ENCODE measurements at regions not wholly inside any gene's neighbourhood (a gene's known extent, or its start where the extent isn't known, plus 50 kb on each side); places are given as distances from the start of the nearest gene placed in this dataset.

DNA sequence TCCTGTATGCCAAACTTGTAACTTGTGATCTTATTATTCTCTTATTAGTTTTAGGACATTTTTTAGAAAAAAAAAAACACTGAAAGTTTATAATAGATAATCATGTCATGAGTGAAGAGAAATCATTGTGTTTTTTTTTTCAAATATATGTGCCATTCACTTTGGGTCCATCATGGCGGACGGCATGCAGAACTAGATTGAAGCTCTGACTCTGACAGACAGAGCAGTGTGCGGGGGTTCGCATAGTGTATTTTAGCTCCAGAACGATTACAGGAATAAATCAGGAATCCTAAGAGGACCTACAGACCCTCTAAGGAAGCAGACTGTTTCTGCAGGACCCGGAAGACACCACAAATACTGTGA, 484.4 kb upstream of the REG3G start:
- no peak for ATAC-seq (replicated peaks)
- peaks cover 6 to 12% of the 10 kb centered on the region in 2 donors for H3K9me3 Mint-ChIP-seq

DNA sequence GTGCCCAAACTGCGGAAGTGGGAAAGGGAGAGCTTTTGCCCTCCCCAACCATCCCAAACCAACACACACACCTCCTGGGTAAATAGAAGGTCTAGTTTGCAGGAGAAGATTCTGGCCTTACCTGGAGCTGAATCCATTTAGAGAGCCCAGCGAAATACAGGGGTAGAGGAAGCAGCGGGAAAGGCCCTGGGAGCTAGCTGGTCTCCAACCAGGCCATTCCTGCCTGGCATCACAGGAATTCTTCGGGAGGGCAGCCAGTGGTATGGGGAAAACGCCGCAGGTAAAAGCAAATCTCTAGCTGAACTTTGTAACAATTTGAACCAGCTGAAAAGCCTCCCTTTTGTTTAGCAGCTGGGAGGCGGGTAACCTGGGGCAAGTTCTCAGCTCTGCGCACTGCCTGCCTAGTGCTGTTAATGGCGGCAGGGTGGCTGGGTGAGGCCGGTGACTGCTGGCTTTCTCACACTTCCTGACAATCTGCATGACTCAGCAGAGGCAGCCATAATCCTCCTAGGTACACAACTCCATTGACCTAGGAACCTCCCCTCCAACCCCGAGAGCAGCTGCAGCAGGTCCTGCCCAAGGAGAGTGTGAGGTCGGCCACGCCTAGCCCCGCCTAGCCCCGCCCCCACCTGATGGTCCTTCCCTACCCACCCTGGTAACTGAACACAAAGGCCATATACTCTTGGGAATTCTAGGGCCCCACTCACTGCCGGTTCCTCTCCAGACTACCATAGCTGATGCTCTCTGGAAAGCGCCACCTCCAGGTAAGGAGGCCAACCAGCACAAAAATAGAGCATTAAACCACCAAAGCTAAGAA, 483.8 kb upstream of the REG3G start:
- no peak overlapping the region for H3K4me3 Mint-ChIP-seq
- ATAC-seq (replicated peaks) (no peak), DNase-seq (no peak)
- no peak overlapping the region for H3K27ac Mint-ChIP-seq
- H3K4me1 Mint-ChIP-seq, result no peaks in the 10 kb centered on the region
- peaks cover 6 to 13% of the 10 kb centered on the region in 2 donors for H3K9me3 Mint-ChIP-seq
- H3K36me3 Mint-ChIP-seq, result no peaks in the 10 kb centered on the region
- H3K27me3 Mint-ChIP-seq, result no peaks in the 10 kb centered on the region

More for the DNA sequence above, 484.4 kb upstream of the REG3G start:
- H3K27me3 Mint-ChIP-seq, result no peaks in the 10 kb centered on the region
- no peak overlapping the region for H3K4me3 Mint-ChIP-seq
- no peaks in the 10 kb centered on the region for H3K4me1 Mint-ChIP-seq
- no peak overlapping the region for H3K27ac Mint-ChIP-seq
- H3K36me3 Mint-ChIP-seq, result no peaks in the 10 kb centered on the region
- no peak for DNase-seq

DNA sequence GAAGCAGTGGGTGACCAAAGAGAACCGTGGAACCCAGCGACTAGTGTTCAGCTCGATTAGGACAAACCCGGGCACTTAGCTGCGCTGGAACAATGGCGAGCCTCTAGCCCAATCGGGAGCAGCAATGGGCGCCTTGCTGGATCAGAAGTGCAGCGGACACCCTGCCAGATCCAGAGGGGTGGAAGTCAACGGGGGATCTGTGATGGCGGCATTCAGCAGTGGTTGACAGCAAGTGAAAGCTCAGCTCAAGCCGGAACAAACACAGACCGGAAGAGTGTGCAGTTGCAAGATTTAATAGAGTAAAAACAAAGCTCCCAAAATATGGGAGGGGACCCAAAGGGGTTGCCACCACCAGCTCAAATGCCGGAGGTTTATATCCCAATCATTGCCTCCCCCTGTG, 478.7 kb upstream of the REG3G start:
- DNase-seq (no peak), ATAC-seq (replicated peaks) (no peak)
- no peaks in the 10 kb centered on the region for H3K36me3 Mint-ChIP-seq
- H3K9me3 Mint-ChIP-seq, result peaks cover 6 to 10% of the 10 kb centered on the region in 2 donors
- H3K27me3 Mint-ChIP-seq, result no peaks in the 10 kb centered on the region
- no peaks in the 10 kb centered on the region for H3K4me1 Mint-ChIP-seq
- H3K27ac Mint-ChIP-seq, result no peak overlapping the region
- H3K4me3 Mint-ChIP-seq, result no peak overlapping the region

DNA sequence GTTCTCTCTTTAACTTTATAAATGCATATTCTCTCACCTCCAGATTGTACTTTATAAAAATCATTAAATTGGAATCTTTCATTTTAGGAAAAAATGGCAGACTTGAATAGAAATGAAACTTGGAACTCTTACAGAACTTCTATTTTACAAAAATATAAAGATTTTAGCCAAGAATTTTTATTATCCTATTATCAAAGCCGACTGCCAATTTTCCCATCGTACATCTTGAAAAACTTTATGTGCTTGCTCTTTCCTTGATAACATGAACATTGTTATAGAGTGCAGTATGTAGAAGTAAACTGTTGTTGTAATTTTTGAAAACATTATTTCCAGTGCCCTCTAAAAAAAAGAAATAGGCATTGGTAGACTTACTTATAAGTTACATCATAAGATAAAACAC, 475.7 kb upstream of the REG3G start:
- no peak for ATAC-seq (replicated peaks)
- no peak for DNase-seq
- Mint-ChIP-seq H3K9me3 (peaks cover 3 to 5% of the 10 kb centered on the region in 2 donors), H3K4me1 (no peaks in the 10 kb centered on the region), H3K36me3 (no peaks in the 10 kb centered on the region), H3K4me3 (no peak overlapping the region), H3K27ac (no peak overlapping the region), H3K27me3 (no peaks in the 10 kb centered on the region)

DNA sequence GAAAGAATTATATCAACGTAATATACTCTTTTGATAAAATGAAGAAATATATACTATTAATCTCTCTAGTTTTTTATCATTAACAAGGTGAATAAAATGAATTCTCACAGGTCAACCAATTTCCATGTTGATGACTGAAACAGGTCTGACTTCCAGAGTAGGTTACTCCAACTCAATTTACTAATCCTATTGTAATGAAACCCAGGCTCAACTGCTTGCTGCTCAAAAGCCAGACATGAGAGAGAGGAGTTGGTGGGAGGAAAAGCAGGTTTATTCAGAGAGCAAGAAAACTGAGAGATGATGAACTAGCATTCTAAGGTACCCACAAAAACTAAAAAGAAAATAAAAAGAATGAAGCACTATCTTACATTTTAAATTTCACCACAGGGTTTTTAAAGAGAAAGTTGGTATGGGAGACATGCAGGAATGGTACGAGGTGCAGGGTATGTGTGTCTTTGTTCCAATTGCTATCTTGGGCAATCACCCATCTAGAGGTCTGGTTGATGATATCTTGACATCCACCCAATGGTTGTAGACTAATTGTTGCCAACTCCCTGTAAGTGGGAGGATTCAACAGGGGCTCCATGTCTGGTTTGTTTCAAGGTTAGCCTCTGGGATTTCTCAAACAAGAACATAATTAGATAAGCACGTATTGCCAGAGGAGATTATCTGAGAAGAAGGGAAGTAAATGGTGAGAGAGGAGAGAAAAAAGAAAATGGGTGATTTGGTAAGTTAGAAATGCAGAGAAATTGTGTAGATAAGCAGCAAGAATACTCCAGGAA, 471.4 kb upstream of the REG3G start:
- no peak for ATAC-seq (replicated peaks)
- Mint-ChIP-seq H3K4me1 (no peaks in the 10 kb centered on the region), H3K27me3 (no peaks in the 10 kb centered on the region), H3K9me3 (peaks cover 7 to 10% of the 10 kb centered on the region in 2 donors), H3K36me3 (no peaks in the 10 kb centered on the region), H3K27ac (no peak overlapping the region), H3K4me3 (no peak overlapping the region)
- no peak for DNase-seq

DNA sequence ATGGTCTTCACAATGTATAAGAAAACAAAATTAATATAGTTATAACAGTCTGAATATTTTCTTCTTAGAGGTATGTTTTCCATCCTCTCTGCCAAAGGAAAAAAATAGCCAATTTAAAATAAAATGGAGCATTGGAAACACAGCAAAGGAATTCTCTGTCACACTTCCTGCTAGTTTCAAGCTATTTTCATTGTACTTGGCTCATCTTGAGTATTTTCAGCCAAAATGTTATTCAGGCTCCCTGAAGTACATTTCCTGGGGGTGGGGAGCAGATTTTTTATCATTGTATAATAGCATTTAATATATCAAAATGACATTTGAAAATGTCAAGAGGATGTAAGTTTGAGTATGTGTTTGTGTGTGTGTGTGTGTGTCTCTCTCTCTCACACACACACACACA, 463.6 kb upstream of the REG3G start:
- no peaks in the 10 kb centered on the region for H3K36me3 Mint-ChIP-seq

DNA sequence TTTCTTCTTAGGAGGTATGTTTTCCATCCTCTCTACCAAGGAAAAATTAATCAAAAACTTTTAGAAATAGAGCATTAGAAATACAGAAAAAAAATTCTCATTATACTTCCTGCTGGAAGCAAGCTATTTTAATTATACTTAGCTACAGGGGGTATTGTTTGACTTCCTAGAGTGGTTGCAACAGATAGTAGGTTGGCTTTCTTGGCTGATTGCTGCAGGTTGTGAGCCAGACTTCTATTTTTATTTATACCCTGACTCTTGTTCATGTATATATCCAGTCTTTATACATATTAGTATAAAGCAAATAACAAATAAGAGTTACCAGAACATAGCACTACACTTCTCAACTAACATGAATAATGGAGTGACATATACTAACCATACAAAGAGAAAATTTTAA, 460.8 kb upstream of the REG3G start:
- peaks cover 3 to 4% of the 10 kb centered on the region in 2 donors for H3K9me3 Mint-ChIP-seq

More for the DNA sequence above, 463.6 kb upstream of the REG3G start:
- no peak for DNase-seq
- Mint-ChIP-seq H3K9me3 (peaks cover 3 to 4% of the 10 kb centered on the region in 2 donors), H3K4me3 (no peak overlapping the region), H3K27ac (no peak overlapping the region), H3K27me3 (no peaks in the 10 kb centered on the region), H3K4me1 (no peaks in the 10 kb centered on the region)
- ATAC-seq (replicated peaks), result no peak

DNA sequence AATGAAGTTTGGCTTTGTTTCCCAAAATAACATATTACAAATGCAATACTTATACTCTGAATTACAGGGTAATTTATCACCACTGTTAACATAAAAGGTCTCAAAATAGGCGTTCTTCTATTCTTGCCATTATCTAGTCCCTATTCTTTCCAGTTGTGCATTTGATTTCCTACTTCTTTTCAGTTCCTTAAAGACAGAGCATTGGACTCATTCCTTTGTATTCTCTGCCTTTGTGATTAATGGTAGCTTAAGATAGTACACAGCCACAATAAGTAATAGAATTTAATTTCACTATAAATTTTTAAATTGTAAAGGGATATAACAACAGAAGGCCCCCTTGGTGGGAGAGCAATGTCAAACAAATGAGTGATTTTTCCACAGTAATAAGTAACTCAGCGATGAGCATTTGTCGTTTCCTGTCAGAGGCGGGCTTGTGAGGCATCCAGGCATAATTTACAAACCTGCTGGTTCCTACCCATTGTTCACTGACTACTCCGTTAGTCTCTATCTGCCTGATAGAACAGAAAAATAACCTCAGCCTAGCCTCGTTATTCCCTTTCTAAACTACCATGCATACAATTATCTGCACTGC, 456.6 kb upstream of the REG3G start:
- Mint-ChIP-seq H3K36me3 (no peaks in the 10 kb centered on the region), H3K4me3 (no peak overlapping the region), H3K4me1 (no peaks in the 10 kb centered on the region), H3K27ac (no peak overlapping the region), H3K27me3 (no peaks in the 10 kb centered on the region), H3K9me3 (peaks cover 9 to 11% of the 10 kb centered on the region in 2 donors)
- no peak for DNase-seq
- no peak for ATAC-seq (replicated peaks)

More for the DNA sequence above, 460.8 kb upstream of the REG3G start:
- ATAC-seq (replicated peaks) (no peak), DNase-seq (no peak)
- Mint-ChIP-seq H3K36me3 (no peaks in the 10 kb centered on the region), H3K27me3 (no peaks in the 10 kb centered on the region), H3K4me3 (no peak overlapping the region), H3K27ac (no peak overlapping the region), H3K4me1 (no peaks in the 10 kb centered on the region)

DNA sequence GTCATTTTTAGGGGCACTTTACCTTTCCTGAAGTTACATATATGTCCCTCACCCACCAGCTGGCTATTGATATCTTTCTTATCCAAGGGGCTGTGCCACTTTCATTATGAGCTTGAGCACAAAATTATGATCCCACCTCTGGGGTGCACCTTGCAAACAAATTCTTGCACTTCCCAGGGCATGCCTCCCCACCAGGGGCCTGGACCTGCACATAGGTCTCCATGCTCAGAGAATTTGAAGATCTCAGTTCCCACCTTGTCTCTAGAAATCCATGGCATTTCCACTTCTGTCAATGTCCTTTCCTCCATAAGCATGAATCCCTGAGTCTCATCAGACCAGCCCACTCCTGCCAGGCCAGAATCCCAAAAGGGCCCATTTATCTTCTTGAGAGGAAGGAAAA, 449.1 kb upstream of the REG3G start:
- no peak for ATAC-seq (replicated peaks)

DNA sequence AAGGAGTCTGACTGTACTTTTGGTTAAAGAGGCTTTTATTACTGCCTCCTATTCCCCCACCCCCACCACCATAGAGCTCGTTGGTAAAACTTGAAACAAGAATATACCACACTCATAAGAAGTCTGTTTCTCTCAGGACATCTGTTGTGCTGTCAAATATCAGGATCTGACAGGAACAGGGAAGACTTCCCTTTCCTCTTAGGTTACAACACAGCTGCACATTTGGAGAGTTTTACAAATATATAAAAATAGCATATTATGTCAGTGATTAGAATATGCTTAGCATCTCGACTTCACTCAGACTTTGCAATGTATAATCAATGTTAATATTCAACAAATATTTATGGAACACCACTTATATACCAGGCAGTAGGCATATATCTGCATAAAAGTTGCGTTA, 439.6 kb upstream of the REG3G start:
- H3K36me3 Mint-ChIP-seq, result no peaks in the 10 kb centered on the region
- H3K4me3 Mint-ChIP-seq, result no peak overlapping the region
- no peak for DNase-seq
- H3K27ac Mint-ChIP-seq, result no peak overlapping the region
- H3K27me3 Mint-ChIP-seq, result no peaks in the 10 kb centered on the region
- H3K9me3 Mint-ChIP-seq, result peaks cover 1 to 4% of the 10 kb centered on the region in 2 donors
- H3K4me1 Mint-ChIP-seq, result no peaks in the 10 kb centered on the region
- no peak for ATAC-seq (replicated peaks)

More for the DNA sequence above, 449.1 kb upstream of the REG3G start:
- Mint-ChIP-seq H3K27ac (no peak overlapping the region), H3K9me3 (no peaks in the 10 kb centered on the region), H3K4me1 (no peaks in the 10 kb centered on the region), H3K27me3 (no peaks in the 10 kb centered on the region), H3K4me3 (no peak overlapping the region), H3K36me3 (no peaks in the 10 kb centered on the region)
- no peak for DNase-seq

DNA sequence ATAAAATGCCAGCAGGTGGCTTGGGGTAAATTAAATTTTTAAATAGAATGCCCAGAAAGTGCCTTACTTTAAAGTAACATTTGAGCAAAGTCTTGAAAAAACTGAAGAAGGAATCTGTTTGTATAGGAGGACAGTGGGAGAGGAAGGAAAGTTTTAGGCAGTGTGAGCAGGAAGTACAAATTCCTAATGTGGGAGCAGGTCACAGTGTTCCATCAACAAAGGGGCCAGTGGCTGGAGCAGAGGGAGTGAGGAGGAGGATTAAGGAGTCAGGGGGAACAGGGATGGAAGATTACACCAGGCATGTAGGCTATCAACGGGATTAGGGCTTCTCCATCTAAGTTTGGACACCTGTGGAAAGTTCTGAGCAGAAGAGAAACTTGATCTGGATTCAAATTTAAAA, 439.2 kb upstream of the REG3G start:
- Mint-ChIP-seq H3K4me1 (no peaks in the 10 kb centered on the region), H3K9me3 (peaks cover 1 to 4% of the 10 kb centered on the region in 2 donors), H3K4me3 (no peak overlapping the region), H3K27ac (no peak overlapping the region), H3K36me3 (no peaks in the 10 kb centered on the region), H3K27me3 (no peaks in the 10 kb centered on the region)
- DNase-seq, result no peak
- ATAC-seq (replicated peaks), result no peak

DNA sequence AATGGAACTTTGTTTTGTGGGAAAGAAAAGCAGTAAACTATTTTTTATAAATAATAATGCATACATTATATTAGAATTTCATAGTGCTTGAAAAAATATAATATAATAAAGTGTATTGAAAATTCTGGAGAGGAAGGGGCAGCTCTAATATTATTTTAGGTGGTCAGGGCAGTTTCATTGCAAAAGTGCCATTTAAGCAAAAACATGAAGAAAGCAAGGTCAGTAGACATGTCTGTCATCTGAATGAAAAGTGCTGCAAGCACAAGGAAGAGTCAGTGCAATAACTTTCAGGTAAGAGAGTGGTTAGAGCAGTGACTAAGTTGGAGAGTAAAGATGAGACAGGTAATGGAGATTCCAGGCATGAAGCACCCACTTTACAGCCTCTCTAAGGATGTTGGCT, 435.6 kb upstream of the REG3G start:
- no peaks in the 10 kb centered on the region for H3K27me3 Mint-ChIP-seq
- DNase-seq (no peak), ATAC-seq (replicated peaks) (no peak)
- peaks cover 1 to 4% of the 10 kb centered on the region in 2 donors for H3K9me3 Mint-ChIP-seq
- no peak overlapping the region for H3K27ac Mint-ChIP-seq
- H3K4me1 Mint-ChIP-seq, result no peaks in the 10 kb centered on the region
- no peaks in the 10 kb centered on the region for H3K36me3 Mint-ChIP-seq
- H3K4me3 Mint-ChIP-seq, result no peak overlapping the region

DNA sequence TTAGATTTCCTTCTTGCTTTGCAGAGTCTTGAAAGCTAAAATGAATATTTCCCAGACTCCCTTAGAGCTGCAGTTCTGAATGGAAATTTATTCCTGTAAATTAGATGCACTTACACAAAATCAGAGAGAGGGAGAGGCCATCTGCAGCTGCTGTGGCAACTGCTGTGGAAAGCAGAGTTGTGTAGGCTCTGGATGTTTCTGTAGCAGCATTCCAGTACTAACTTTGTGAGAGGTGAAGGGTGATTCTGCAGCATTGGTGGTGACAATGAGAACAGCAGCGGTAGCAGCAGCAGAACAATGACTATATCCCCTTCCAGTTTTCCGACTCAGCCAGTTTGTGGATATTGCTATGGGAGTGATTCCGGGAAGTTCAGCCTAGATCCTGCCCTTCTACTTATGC, 433.0 kb upstream of the REG3G start:
- no peaks in the 10 kb centered on the region for H3K27me3 Mint-ChIP-seq
- H3K27ac Mint-ChIP-seq, result no peak overlapping the region
- no peak overlapping the region for H3K4me3 Mint-ChIP-seq
- no peak for ATAC-seq (replicated peaks)
- no peak for DNase-seq
- H3K9me3 Mint-ChIP-seq, result peaks cover 1 to 4% of the 10 kb centered on the region in 2 donors
- no peaks in the 10 kb centered on the region for H3K4me1 Mint-ChIP-seq
- H3K36me3 Mint-ChIP-seq, result no peaks in the 10 kb centered on the region

DNA sequence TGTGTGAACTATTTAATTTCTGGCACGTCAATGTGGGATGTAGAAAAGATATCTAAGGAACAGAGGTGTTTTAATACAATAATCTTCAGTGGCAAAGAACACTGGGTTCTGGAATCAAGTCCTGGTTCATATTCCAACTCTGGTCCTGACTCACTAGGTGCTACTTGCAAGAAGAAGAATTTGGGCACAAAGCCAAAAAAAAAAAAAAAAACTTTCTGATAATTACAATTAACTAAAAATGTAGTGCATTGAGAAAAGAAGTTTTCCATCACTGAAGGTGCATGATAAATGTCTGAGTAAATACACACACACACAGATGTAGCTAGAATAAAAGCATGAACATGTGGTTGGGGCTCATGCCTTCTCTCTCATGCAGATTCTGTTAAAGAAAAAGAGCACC, 424.4 kb upstream of the REG3G start:
- Mint-ChIP-seq H3K27me3 (no peaks in the 10 kb centered on the region), H3K36me3 (no peaks in the 10 kb centered on the region), H3K4me3 (no peak overlapping the region), H3K27ac (no peak overlapping the region), H3K4me1 (no peaks in the 10 kb centered on the region), H3K9me3 (no peaks in the 10 kb centered on the region)
- ATAC-seq (replicated peaks), result no peak
- no peak for DNase-seq

DNA sequence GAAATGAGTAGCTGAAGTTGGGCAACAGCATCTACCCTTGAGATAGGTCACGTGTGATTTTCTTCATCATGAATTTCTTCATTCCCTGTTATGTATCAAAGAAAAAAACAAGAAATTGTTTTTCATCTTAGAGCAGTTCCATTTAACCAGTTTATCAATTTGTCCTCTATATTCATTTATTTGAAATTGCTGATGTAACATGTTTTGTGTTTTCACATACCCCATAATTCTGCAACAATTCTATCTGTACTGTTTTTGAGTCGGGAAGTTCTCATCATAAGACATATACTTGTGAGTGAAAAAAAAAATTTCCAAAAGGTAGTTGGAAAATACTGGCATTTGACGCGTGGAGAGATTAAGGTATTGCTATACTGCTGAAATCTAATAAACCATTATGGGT, 422.6 kb upstream of the REG3G start:
- no peak for DNase-seq
- Mint-ChIP-seq H3K9me3 (peaks cover 0 to under 1% of the 10 kb centered on the region in 2 donors), H3K27ac (no peak overlapping the region)

More for the DNA sequence above, 422.6 kb upstream of the REG3G start:
- no peaks in the 10 kb centered on the region for H3K36me3 Mint-ChIP-seq
- H3K27me3 Mint-ChIP-seq, result no peaks in the 10 kb centered on the region
- no peaks in the 10 kb centered on the region for H3K4me1 Mint-ChIP-seq
- no peak for ATAC-seq (replicated peaks)
- no peak overlapping the region for H3K4me3 Mint-ChIP-seq

Measured in stimulated activated naive B cell treated with anti-CD40 and anti-IgM and Interleukin-4, amounts not matched to agents 10 μg/mL and 1 μg/mL and 100 μg/mL, for 72 hours (primary cell).